GM19238 (cell line): ENCODE measurements at regions not wholly inside any gene's neighbourhood (a gene's known extent, or its start where the extent isn't known, plus 50 kb on each side); places are given as distances from the start of the nearest gene placed in this dataset.
"Not testable (repeated sequence)": the region's sequence is repeated elsewhere in the genome, so short reads cannot be mapped to it uniquely, and the experiment has no call there.

ENCODE experiments used
- DNase-seq: peaks from one replicate; pipeline ENCODE4 v3.0.0; 2011; ENCODE audit warnings: low spot score; ENCODE audit not compliant: insufficient read length

DNA sequence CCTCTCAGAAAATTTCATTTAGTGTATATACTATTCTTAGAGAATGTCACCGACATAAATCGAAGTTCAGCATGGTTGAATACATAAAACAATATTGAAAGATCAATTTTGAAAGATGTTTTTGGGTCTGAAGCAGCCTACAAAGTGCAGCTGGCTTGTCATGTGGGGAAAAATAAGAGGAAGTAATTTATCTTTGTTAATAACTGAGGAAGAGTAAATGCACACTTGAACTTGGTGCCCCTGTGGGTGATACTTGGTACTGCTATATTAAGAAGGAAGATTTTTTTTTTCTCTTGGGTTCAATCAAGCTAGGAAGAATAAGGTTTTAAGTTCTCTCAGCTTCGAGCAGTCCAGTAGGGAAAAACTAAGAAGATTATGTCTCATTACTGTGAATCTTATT lies 661.3 kb downstream of the RPL10L start:
- DNase-seq, result no peak

DNA sequence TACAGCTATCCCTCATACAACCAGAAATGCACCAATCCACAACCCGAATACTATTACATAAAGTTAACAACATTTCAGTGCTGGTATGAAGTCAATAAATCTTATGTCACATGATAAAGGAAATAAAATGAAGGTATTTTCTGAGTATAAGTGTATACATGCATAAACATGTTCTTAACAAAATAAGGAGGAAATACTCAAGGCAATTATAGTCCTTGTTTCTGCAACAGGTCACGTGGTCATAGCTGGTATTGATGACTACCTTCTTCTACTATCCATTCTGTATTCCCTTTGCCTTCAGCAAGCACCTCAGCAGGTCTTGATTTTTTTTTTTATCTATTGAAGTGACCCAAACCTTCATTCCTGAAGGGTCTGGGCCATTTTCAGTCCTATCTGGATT lies 675.6 kb downstream of the RPL10L start:
- DNase-seq, result no peak

DNA sequence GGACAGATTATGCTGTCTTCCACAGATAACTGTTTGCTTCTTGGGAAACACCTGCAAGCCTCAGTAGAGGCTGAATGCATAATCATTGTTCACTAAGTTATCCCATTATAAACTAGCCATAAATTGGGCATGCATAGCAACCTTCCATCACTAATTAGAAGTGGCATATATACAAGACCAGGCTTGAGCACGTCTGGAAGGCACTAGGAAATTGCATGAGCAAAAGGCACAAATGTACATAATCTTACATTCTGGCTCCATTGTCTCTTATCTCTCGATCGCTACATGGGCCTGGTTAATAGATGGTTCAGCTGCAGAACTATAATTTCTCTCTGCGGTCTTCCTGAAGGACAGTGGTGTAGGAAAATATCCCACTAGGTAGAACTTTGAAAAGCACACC lies 679.2 kb downstream of the RPL10L start:
- no peak for DNase-seq

- no peak for DNase-seq
Measured at GRCh38 chr14:45970621-45971020, 681.0 kb downstream of the RPL10L start.

GRCh38 chr14:45968037-45968436 lies 683.5 kb downstream of the RPL10L start:
- DNase-seq, result no peak

- DNase-seq, result no peak
Measured at GRCh38 chr14:45949479-45949878, 696.5 kb upstream of the MIS18BP1 start.

DNA sequence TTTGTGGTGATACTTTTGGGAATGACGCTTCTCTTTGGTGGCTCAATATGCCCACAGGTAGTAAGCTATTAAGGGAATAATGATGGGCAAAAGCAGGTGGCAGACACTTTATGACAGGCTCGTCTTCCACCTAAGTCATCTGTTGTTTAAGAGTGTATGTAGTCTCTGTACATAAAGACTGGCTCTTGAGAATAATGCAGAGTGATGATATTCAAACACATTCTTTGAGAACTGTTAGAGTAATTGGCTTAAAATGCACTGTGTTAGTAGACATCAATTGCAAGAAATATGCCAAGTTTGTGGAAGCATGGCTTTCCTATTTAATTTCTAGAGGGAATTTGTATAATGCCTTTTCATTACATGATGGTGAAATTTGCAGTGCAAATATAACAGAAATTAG lies 694.8 kb upstream of the MIS18BP1 start:
- DNase-seq, result no peak

DNA sequence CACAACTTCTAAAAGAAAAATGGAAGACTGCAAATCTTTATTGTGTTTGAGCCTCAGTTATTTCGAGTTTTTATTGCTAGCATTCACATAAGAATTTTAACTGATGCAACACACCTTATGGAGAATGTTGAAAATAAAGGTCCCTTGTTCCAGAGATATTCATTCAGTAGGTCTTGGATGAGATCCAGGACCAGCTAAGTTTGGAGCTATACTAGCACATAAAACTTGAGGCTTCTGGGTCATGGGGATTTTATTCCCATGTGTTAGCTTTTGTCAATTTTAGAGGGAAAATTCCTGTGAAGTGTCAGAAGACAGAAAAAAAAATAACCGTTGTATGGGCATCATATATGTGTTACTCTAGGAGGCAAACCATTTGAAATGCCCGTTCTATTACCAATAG lies 693.2 kb upstream of the MIS18BP1 start:
- no peak for DNase-seq

DNA sequence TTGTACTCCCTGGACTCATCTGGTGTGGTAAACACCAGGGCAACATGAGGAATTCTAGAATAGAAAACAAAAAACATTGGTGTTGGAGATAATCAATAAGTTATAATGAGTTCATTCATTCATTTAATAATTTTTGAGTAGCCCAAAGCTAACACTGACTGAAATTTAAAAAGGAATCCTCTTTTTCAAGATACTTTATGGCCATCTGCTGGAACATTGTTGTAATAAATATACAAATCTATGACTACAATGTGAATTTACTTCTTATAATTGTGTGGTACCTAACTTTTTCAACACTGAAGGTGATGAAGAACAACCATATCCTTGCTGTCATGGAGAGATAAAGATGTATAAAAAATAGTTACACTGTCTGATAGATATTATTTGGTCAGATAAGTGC lies 687.3 kb upstream of the MIS18BP1 start:
- no peak for DNase-seq

- DNase-seq, result no peak
Measured at GRCh38 chr14:45939572-45939971, 686.6 kb upstream of the MIS18BP1 start.

- DNase-seq, result not testable (repeated sequence)
Measured at GRCh38 chr14:45919995-45920394, 667.0 kb upstream of the MIS18BP1 start.

GRCh38 chr14:45916340-45916953 lies 663.4 kb upstream of the MIS18BP1 start:
- DNase-seq, result no peak

DNA sequence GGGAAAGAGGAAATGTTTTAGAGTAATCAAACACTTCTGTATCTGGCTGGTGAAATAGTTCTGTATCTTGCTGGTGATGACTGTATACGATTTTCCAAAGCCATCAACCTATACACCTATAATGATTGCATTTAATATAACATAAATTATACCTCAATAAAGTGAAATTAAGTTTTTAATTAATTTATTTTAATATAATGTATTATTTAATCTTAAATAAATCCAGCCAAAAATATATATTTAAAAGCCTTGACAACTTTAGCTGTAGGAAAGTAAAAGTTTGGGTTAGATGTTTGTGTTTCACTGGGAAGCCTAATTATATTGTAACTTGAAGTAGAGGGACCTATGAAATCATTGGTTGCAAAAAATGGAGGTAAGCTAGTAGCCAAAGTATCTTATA lies 654.8 kb upstream of the MIS18BP1 start:
- DNase-seq, result no peak

DNA sequence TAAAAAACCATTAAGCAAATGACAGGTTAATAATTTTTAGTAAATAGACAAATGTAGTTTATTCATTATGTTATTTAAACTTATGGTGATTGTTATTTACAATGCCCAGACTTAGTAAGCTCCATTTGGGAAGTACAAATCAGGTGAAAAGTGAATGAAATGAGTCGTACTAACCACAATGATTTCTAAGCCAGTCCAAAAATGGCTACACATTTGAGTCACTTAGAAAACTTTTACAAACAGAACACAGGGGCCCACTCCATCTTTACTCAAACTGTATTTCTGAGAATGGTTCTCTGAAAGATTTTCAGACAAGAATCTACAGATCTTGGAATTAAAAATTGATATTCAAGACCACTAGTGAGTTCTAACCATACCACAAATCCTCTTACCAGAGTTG lies 653.3 kb upstream of the MIS18BP1 start:
- no peak for DNase-seq

GRCh38 chr14:45905672-45906071 lies 652.7 kb upstream of the MIS18BP1 start:
- DNase-seq, result no peak

GRCh38 chr14:45904314-45904713 lies 651.3 kb upstream of the MIS18BP1 start:
- no peak for DNase-seq

- no peak for DNase-seq
Measured at GRCh38 chr14:45902241-45902640, 649.2 kb upstream of the MIS18BP1 start.

DNA sequence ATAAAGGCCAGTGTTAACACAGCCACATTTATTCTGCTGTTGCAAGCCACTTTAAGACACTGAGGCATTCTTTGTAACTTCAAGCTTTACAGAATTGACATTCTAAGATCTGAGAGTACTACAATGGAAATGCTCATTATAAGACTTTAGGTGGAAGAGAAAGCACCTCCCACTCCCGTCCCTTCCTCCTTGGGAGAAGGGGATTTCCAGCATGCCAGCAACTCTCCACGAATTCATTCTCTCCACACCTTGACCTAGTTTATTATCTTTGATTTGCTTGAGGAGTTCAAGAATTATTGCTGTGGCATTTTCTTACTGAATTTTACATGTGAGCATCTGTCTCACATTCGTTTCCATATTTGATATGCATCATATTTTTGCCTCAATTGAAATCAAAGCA lies 644.4 kb upstream of the MIS18BP1 start:
- DNase-seq, result no peak

- DNase-seq, result no peak
Measured at GRCh38 chr14:45893127-45893526, 640.1 kb upstream of the MIS18BP1 start.

DNA sequence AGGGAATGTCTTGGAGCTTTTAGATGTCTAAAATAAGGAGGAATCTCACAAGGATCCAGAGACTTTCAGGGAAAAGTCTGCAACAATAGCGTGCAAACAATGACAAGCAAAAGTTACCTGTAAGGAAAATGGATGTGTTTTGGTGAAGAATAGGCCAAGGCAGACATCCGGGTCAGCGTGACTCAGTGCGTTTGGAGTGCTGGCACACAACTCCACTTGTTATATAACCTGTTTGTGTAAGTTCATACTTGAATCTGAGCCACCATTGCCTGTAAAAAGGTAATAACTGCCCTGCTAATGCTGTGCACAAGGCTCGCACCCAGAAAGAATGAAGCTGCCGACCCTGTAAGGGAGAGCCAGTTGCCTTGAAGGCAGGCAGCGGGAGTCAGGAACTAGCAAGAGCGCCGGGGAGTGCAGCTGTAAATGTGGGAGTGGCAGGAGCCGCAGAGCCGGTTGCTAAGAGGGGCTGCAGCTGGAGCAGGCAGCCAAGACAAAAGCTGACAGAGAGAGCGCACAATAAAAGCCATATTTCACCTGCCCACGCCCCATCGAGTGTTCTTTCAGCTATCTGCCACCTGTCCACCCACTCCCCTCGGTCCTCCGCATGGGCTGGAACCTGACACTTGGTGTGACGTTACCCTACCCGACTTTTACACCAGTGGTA lies 638.5 kb upstream of the MIS18BP1 start:
- no peak for DNase-seq

GRCh38 chr14:45888766-45889285 lies 635.8 kb upstream of the MIS18BP1 start:
- DNase-seq, result not testable (repeated sequence)

GRCh38 chr14:45877981-45878380 lies 625.0 kb upstream of the MIS18BP1 start:
- DNase-seq, result no peak

GRCh38 chr14:45868863-45869262 lies 615.9 kb upstream of the MIS18BP1 start:
- DNase-seq, result no peak
